Stimulated activated naive CD4-positive, alpha-beta T cell (primary cell): ENCODE measurements at regions not wholly inside any gene's neighbourhood (a gene's known extent, or its start where the extent isn't known, plus 50 kb on each side); places are given as distances from the start of the nearest gene placed in this dataset.

Source experiments
- DNase-seq, 6 experiments: peaks; one replicate each; lab custom pipeline; 2025; lab: John Stamatoyannopoulos, UW

GRCh38 chr15:47568030-47568429 lies 149.3 kb upstream of the SEMA6D start:
- no peak for DNase-seq

GRCh38 chr15:47570044-47570443 lies 147.3 kb upstream of the SEMA6D start:
- no peak for DNase-seq

GRCh38 chr15:47570451-47570850 lies 146.9 kb upstream of the SEMA6D start:
- DNase-seq, result no peak

- DNase-seq, result no peak
Measured at GRCh38 chr15:47570881-47571640, 146.2 kb upstream of the SEMA6D start.

- no peak for DNase-seq
Measured at GRCh38 chr15:47573673-47574072, 143.6 kb upstream of the SEMA6D start.

- no peak for DNase-seq
Measured at GRCh38 chr15:47577000-47577399, 140.3 kb upstream of the SEMA6D start.

GRCh38 chr15:47577461-47577860 lies 139.8 kb upstream of the SEMA6D start:
- DNase-seq, result no peak

GRCh38 chr15:47582233-47582632 lies 135.1 kb upstream of the SEMA6D start:
- no peak for DNase-seq

- DNase-seq, result no peak
Measured at GRCh38 chr15:47584316-47584715, 133.0 kb upstream of the SEMA6D start.

- DNase-seq, result no peak
Measured at GRCh38 chr15:47586653-47587224, 130.6 kb upstream of the SEMA6D start.

- DNase-seq, result no peak
Measured at GRCh38 chr15:47587940-47588802, 129.1 kb upstream of the SEMA6D start.

GRCh38 chr15:47588958-47589357 lies 128.3 kb upstream of the SEMA6D start:
- DNase-seq, result no peak

- DNase-seq, result no peak
Measured at GRCh38 chr15:47598996-47599395, 118.3 kb upstream of the SEMA6D start.

- DNase-seq, result no peak
Measured at GRCh38 chr15:47599806-47600205, 117.5 kb upstream of the SEMA6D start.

- no peak for DNase-seq
Measured at GRCh38 chr15:47602121-47602520, 115.2 kb upstream of the SEMA6D start.

GRCh38 chr15:47603026-47603425 lies 114.3 kb upstream of the SEMA6D start:
- DNase-seq, result no peak

- no peak for DNase-seq
Measured at GRCh38 chr15:47607695-47608094, 109.6 kb upstream of the SEMA6D start.

GRCh38 chr15:47609693-47610092 lies 107.6 kb upstream of the SEMA6D start:
- DNase-seq, result no peak

GRCh38 chr15:47610736-47611135 lies 106.6 kb upstream of the SEMA6D start:
- DNase-seq, result no peak

GRCh38 chr15:47614360-47615011 lies 102.8 kb upstream of the SEMA6D start:
- DNase-seq, result no peak

- DNase-seq, result no peak
Measured at GRCh38 chr15:47616876-47617275, 100.4 kb upstream of the SEMA6D start.

GRCh38 chr15:47618241-47618640 lies 99.1 kb upstream of the SEMA6D start:
- DNase-seq, result no peak
